ENCODE measurements at regions not wholly inside any gene's neighbourhood (a gene's known extent, or its start where the extent isn't known, plus 50 kb on each side); places are given as distances from the start of the nearest gene placed in this dataset.

- no peaks in the 10 kb centered on the region for H3K27me3 ChIP-seq (ENCODE audit: insufficient read depth)
- Mint-ChIP-seq H3K9me3 (peaks cover 6% of the 10 kb centered on the region), H3K27ac (no peak overlapping the region), H3K4me1 (no peaks in the 10 kb centered on the region), H3K27me3 (ENCODE audit: insufficient read depth, low read depth, poor library complexity) (no peaks in the 10 kb centered on the region), H3K4me3 (no peak overlapping the region), H3K36me3 (ENCODE audit: low read depth) (peaks cover 6% of the 10 kb centered on the region; the same call in 2 of the 3 replicates)
- no peaks in the 10 kb centered on the region for H3F3A ChIP-seq (replicated peaks; ENCODE audit: low read depth)
- no peak for ATAC-seq
- no peak overlapping the region for H3K27ac ChIP-seq (ENCODE audit: low read depth)
- no peaks in the 10 kb centered on the region; the same call in 1 of the 2 replicates for H3K36me3 ChIP-seq (ENCODE audit: insufficient read depth)
- H4K20me1 ChIP-seq (replicated peaks; ENCODE audit: insufficient read depth): no peaks in the 10 kb centered on the region
- DNase-seq (ENCODE audit: low spot score): no peak
- no peaks in the 10 kb centered on the region for H3K79me2 ChIP-seq (replicated peaks; ENCODE audit: insufficient read depth)
- no peaks in the 10 kb centered on the region for H3K4me1 ChIP-seq (ENCODE audit: insufficient read depth)
- H3K4me2 ChIP-seq: no peak overlapping the region
- TF ChIP-seq EZH2phosphoT487 (IDR thresholded peaks at IDR 0.05; ENCODE audit: unreplicated experiment) (no peak), ZNF114 (CRISPR knock-in tag; IDR thresholded peaks at IDR 0.05) (no peak), POLR2AphosphoS5 (IDR thresholded peaks at IDR 0.05; ENCODE audit: low read depth) (no peak), NANOG (IDR thresholded peaks at IDR 0.05; ENCODE audit: borderline replicate concordance) (no peak), STAT1 (IDR thresholded peaks at IDR 0.05; ENCODE audit: unreplicated experiment) (no peak), ZNF462 (CRISPR knock-in tag; IDR thresholded peaks at IDR 0.05) (no peak), EZH2 (IDR thresholded peaks at IDR 0.05; ENCODE audit: low read depth, unreplicated experiment) (no peak), ETS1 (IDR thresholded peaks at IDR 0.05) (no peak), JUNB (IDR thresholded peaks at IDR 0.05; ENCODE audit: unreplicated experiment) (no peak), CREB1 (CRISPR knock-in tag; IDR thresholded peaks at IDR 0.05; ENCODE audit: low read depth) (no peak), ZNF331 (CRISPR knock-in tag; IDR thresholded peaks at IDR 0.05; ENCODE audit: low read depth) (no peak)
- TF ChIP-seq, protein P1, sequence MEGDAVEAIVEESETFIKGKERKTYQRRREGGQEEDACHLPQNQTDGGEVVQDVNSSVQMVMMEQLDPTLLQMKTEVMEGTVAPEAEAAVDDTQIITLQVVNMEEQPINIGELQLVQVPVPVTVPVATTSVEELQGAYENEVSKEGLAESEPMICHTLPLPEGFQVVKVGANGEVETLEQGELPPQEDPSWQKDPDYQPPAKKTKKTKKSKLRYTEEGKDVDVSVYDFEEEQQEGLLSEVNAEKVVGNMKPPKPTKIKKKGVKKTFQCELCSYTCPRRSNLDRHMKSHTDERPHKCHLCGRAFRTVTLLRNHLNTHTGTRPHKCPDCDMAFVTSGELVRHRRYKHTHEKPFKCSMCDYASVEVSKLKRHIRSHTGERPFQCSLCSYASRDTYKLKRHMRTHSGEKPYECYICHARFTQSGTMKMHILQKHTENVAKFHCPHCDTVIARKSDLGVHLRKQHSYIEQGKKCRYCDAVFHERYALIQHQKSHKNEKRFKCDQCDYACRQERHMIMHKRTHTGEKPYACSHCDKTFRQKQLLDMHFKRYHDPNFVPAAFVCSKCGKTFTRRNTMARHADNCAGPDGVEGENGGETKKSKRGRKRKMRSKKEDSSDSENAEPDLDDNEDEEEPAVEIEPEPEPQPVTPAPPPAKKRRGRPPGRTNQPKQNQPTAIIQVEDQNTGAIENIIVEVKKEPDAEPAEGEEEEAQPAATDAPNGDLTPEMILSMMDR (conservative IDR thresholded peaks at IDR 0.05; ENCODE audit: low read depth in 2 of 2): no peak
- TF ChIP-seq, protein P2, sequence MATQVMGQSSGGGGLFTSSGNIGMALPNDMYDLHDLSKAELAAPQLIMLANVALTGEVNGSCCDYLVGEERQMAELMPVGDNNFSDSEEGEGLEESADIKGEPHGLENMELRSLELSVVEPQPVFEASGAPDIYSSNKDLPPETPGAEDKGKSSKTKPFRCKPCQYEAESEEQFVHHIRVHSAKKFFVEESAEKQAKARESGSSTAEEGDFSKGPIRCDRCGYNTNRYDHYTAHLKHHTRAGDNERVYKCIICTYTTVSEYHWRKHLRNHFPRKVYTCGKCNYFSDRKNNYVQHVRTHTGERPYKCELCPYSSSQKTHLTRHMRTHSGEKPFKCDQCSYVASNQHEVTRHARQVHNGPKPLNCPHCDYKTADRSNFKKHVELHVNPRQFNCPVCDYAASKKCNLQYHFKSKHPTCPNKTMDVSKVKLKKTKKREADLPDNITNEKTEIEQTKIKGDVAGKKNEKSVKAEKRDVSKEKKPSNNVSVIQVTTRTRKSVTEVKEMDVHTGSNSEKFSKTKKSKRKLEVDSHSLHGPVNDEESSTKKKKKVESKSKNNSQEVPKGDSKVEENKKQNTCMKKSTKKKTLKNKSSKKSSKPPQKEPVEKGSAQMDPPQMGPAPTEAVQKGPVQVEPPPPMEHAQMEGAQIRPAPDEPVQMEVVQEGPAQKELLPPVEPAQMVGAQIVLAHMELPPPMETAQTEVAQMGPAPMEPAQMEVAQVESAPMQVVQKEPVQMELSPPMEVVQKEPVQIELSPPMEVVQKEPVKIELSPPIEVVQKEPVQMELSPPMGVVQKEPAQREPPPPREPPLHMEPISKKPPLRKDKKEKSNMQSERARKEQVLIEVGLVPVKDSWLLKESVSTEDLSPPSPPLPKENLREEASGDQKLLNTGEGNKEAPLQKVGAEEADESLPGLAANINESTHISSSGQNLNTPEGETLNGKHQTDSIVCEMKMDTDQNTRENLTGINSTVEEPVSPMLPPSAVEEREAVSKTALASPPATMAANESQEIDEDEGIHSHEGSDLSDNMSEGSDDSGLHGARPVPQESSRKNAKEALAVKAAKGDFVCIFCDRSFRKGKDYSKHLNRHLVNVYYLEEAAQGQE (IDR thresholded peaks at IDR 0.05; ENCODE audit: unreplicated experiment): no peak
- 0 out of 2 replicates have a peak, but pooled peaks cover 4% of the 10 kb centered on the region for H3K9me2 ChIP-seq (ENCODE audit: insufficient read depth)
- no peak overlapping the region for H2AFZ ChIP-seq
- H3K4me3 ChIP-seq: no peak overlapping the region
Observed at GRCh38 chr5:2680979-2681378, 70.5 kb downstream of the IRX2 start.

Measured in GM23338 (cell line).